Fibroblast of lung (primary cell): ENCODE measurements at regions not wholly inside any gene's neighbourhood (a gene's known extent, or its start where the extent isn't known, plus 50 kb on each side); places are given as distances from the start of the nearest gene placed in this dataset.

ENCODE experiments used
- EZH2 ChIP-seq: IDR thresholded peaks from 2 replicates; pipeline ENCODE4 v1.5.1; 2012; ENCODE audit warnings: low read length, control low read depth, mild to moderate bottlenecking; ENCODE audit errors: missing control alignments
- TF ChIP-seq, protein P1 (sequence below), 2 donors: IDR thresholded peaks in 1 of 2; conservative IDR thresholded peaks in 1 of 2; 1 replicate in 1 of 2; 2 replicates in 1 of 2; pipeline ENCODE4 v1.5.1; 2011 to 2012; ENCODE audit warnings: low read length in 2 of 2, control low read depth in 1 of 2, inconsistent platforms in 1 of 2, low read depth in 1 of 2, mild to moderate bottlenecking in 1 of 2

DNA sequence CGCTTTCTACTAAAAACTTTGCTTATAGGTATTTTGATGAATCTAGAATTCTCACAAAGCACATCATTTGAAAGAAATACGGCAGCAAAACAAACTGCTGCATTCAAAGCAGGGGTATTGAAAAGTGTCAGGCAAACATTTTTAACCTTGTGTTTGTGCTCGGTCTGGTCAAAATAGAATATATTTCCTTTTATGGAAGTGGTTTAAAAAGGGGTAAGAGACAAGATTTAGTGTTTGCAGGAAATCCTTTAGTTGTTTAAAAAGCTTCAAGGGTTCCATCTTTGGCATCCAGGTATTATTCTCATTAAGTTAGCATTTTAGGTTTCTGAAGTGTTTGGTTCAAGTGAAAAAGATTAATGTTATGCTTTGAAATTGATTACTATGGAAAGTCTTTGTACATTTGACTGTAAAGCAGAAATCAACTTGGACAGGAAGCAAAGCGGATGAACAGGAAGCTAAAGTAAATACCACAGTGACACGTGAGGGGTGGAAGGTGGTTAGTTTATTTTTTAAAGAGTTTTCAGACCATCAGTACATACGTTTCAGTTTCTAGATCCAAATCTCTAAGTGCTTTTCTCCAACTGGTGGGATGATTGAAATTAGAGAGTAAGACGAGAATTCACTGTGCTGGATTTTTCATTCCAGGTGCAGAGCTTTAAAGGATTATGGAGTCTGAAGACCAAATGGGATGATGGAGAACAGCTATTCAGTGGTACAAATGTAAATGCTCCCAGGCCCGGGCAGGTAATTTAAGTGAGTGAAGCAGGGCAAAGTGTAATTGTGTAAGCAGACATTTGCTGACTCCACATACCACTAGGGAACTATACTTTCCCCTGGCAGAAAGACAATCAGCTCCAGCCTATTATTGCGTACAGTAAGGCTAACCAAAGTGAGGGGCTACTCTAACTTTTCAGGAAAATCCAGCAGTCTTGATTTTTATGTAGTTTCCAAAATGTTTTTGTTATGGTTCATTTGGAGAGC, 341.8 kb upstream of the TBL1XR1 start:
- TF ChIP-seq, protein P1, sequence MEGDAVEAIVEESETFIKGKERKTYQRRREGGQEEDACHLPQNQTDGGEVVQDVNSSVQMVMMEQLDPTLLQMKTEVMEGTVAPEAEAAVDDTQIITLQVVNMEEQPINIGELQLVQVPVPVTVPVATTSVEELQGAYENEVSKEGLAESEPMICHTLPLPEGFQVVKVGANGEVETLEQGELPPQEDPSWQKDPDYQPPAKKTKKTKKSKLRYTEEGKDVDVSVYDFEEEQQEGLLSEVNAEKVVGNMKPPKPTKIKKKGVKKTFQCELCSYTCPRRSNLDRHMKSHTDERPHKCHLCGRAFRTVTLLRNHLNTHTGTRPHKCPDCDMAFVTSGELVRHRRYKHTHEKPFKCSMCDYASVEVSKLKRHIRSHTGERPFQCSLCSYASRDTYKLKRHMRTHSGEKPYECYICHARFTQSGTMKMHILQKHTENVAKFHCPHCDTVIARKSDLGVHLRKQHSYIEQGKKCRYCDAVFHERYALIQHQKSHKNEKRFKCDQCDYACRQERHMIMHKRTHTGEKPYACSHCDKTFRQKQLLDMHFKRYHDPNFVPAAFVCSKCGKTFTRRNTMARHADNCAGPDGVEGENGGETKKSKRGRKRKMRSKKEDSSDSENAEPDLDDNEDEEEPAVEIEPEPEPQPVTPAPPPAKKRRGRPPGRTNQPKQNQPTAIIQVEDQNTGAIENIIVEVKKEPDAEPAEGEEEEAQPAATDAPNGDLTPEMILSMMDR (conservative IDR thresholded peaks at IDR 0.05 in 1 of 2, IDR thresholded peaks at IDR 0.05 in 1 of 2; ENCODE audit: low read depth in 1 of 2, low read length in 2 of 2), result no peak
- TF ChIP-seq EZH2, result no peak
